NCI-H2171 treated with DMSO at 0.1 percent for 48 hours (cell line): ENCODE measurements at regions not wholly inside any gene's neighbourhood (a gene's known extent, or its start where the extent isn't known, plus 50 kb on each side); places are given as distances from the start of the nearest gene placed in this dataset.

Experiments
- DNase-seq: peaks from one replicate; lab custom pipeline; 2025; lab: John Stamatoyannopoulos, UW

- no peak for DNase-seq
Observed at GRCh38 chr13:26932465-26932864, 171.9 kb upstream of the GPR12 start.

DNA sequence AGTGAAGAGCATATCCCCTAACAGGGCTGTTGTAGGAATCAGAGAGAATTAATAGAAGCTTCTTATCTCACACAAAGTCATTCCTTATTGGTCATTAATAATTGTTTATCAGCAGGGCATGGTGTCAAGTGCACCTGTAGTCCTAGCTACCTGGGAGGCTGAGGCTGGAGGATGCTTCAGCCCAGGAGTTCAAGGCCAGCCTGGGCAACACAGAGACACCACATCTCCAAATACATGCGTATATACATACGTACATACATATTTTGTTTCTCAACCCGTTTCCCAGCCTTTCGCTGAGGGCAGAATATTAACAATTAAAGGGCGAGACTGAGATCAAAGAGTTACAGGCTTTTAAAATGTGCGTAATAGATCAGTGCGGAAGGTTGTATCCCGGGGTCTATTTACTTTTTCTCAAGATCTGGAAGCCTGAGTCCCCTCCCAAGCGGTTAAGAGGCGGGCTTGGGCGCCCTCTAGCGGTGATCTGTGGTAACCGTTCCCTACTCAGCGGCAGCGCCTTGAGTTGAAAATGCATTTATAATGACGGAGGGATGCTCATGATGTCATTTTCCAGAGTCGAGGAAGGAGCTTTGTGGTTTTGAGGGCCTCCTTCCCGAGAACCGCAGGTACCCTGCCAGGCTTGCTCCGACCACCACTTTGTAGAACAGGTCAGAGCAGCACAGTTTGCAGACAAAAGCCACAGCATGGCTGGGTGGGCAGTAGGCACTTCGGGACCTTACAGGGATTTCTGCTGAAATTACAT is 169.6 kb upstream of the GPR12 start:
- DNase-seq = peak; percentile 60

DNA sequence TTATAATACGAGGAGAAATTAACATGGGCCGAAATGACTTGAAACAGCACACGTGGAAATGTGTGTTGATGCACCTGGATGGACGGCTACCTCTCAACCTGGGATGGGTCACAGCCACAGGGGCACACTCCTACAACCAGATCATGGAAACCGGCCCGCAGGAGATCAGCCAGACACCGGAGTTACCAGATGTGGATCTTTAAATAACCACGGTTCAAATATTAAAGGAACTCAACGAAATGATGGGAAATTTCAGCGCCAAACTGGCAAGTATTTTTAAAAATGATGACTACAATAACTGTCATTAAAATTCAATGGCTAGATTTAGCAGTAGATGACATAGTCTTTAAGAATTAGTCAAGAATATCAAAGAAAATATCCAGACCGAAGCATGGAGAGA is 166.9 kb upstream of the GPR12 start:
- no peak for DNase-seq

- no peak for DNase-seq
Observed at GRCh38 chr13:26926371-26926770, 165.8 kb upstream of the GPR12 start.

DNA sequence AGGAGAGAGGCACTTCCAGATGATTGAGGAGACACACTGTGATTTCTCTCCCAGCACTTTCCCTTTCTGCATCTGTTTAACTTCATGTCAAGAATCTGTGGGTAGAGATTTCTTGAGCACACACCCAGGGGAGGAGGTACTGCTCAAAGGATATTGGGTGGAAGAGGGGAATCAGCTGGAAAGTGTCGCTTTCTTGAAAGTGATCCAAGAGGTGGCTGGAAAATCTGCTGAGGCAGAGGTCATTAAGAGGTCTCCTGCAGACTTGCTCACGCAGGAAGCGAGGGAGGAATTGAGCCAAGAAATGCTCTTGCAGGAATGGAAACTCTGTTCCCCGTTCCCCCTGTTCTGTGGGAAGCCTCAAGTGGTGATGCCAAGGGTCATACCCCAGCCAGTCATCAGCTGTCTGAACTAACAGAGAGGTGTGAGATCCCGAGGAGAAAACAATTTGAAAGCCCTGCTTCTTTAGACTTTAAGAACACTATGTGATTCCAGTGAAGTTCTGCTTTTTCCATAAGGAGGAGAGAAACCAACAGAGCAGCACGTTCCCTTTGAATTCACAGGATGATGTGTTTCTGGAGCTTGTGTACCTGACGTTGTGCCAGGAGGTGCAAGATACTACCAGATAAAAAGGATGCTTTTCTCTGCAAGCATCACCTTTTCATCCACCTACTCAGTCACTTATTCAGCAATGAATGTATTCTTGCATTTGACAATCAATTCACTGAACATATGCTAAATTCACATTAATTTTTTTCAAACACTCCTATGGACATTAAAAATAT is 163.4 kb upstream of the GPR12 start:
- DNase-seq = peak; percentile 1

DNA sequence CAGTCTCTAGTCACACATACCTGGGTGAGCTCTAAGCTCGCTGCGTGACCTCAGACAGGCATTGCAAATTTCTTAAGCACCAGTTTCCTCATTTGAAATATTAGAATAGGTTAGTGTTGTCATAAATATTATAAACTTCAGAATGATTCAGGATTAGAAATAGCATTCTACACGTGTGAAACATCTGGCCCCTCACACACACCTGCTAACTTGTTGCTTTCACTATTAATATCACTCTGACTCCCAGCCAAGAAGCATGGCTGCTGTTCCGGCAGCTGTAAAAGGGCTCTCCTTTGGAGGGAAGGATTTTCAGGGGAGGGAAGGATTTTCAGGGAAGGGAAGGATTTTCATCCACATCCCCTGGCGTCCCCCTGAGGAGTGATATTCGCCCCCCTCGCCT is 161.3 kb upstream of the GPR12 start:
- DNase-seq = no peak

- DNase-seq = no peak
Observed at GRCh38 chr13:26920614-26921355, 160.2 kb upstream of the GPR12 start.

GRCh38 chr13:26919732-26920131 is 159.1 kb upstream of the GPR12 start:
- no peak for DNase-seq

GRCh38 chr13:26919311-26919710 is 158.7 kb upstream of the GPR12 start:
- DNase-seq = no peak

DNA sequence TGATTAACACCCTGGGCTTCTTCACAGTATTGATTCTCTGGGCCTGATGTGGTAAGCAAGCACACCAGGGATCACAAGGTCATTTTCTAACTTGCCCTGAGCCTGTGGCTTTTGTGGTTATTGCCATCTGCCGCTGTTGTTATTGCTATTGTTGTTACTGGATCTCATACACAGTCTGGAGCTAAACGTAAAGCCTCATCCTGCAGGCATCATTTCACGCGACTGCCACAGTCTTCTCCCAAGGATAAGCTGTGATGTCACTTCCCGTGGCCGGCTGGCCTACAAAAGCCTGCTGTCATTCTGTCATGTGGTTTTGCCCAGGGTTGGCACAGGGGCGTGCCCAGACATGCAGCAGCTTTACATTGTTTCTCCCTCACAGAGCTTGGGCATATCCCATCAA is 154.0 kb upstream of the GPR12 start:
- peak; percentile 86 for DNase-seq

GRCh38 chr13:26914148-26914547 is 153.6 kb upstream of the GPR12 start:
- no peak for DNase-seq

DNA sequence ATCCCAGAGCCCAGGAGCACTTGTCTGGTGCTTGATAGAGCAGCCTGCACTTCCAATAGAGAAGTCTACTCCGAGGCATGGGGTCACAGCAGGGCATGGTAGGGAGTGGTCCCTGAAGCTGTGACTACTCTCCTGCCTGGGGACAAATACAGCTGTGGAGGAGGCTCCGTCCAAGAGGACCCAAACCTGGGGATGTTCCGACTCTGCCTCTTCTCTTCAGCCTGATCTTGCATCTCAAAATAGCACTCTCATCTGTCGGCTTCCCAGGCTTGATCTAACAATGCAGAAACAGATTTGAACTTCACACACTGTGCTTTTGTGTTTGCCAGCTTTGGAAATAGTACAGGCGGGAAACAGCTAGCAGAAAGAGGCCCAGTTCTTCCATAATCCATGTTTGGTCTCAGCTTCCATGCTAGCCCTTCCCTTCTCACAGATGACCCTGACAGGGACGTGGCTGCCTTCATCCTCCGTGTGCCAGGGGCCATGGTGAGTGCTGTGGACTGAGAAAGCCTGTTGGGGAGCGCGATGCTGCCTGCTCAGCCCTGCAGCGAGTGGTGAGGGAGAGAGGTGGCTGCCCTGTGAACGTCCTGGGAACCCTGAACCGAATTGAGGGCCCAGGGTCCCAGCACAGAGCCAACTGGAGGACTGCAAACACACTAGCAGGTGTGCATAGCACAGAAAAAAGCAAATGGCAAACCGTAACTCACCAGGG is 150.3 kb upstream of the GPR12 start:
- no peak for DNase-seq

- no peak for DNase-seq
Observed at GRCh38 chr13:26909477-26909876, 148.9 kb upstream of the GPR12 start.

DNA sequence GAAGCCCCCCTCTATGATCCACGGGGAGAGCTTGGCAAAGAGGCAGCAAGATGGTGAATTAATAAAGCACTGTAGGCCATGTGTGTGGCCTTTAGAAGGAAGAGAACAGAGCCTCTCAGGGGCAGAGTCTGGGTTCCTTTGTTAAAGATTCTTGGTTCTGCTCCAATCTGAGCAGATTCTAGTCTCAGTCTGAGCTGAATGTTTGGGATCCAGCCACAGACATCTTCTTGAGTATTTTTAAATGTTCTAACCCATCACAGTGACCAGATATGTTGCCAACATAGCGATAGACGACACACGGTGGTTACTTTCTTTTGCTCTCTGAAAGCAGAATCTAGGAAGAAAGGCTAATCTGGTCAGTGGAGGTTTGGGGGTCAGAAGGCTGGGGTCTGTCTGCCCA is 147.5 kb upstream of the GPR12 start:
- no peak for DNase-seq

GRCh38 chr13:26899202-26899601 is 138.6 kb upstream of the GPR12 start:
- no peak for DNase-seq

GRCh38 chr13:26897706-26898550 is 137.3 kb upstream of the GPR12 start:
- no peak for DNase-seq

- DNase-seq = no peak
Observed at GRCh38 chr13:26896986-26897668, 136.5 kb upstream of the GPR12 start.

DNA sequence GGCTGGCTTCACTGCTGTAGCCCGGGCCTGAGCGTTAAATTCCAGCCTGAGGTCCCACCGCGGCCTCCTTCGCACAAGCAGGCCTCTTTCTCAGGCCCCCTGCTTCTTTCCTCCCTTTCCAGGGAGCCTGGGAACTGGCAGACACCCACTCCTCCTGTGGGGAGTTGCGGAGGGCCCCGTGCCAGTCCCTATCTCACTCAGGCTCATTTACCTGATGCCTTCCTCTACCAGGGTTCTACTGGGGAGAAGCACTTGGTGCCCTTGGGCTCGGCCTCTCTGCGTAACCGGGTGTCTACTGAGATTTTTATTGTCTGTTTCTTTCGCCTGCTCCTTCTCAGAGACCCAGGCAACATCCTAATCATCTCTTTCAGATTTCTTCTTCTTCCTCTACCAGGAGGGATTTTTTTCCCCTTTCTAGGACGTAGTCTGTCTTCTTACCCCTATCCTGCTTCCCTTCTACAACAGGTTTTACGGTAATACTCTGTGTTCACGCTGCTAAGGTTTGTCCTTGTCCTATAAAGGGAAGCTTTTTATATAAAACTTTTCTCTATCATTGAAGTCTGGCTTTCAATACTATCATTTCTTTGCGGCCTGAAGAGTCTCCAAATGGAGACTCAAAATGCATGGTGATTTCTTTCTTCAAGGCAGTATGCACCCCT is 135.4 kb upstream of the GPR12 start:
- DNase-seq = no peak

GRCh38 chr13:26895081-26895807 is 134.7 kb upstream of the GPR12 start:
- DNase-seq = no peak
